HG02943 (cell line): ENCODE measurements at regions not wholly inside any gene's neighbourhood (a gene's known extent, or its start where the extent isn't known, plus 50 kb on each side); places are given as distances from the start of the nearest gene placed in this dataset.
"Not testable (repeated sequence)": the region's sequence is repeated elsewhere in the genome, so short reads cannot be mapped to it uniquely, and the experiment has no call there.

Source experiments
- ATAC-seq: cut with Tn5 transposase; IDR thresholded peaks from one replicate; pipeline ENCODE4 v1.9.1; 2021; ENCODE audit warnings: mild to moderate bottlenecking, low read depth, moderate library complexity; ENCODE audit not compliant: unreplicated experiment

- ATAC-seq: not testable (repeated sequence)
Measured at GRCh38 chr10:52581636-52582035, 190.9 kb downstream of the MBL2 start.

- ATAC-seq: no peak
Measured at GRCh38 chr10:52583336-52583735, 189.2 kb downstream of the MBL2 start.

- no peak for ATAC-seq
Measured at GRCh38 chr10:52586710-52587109, 185.9 kb downstream of the MBL2 start.

DNA sequence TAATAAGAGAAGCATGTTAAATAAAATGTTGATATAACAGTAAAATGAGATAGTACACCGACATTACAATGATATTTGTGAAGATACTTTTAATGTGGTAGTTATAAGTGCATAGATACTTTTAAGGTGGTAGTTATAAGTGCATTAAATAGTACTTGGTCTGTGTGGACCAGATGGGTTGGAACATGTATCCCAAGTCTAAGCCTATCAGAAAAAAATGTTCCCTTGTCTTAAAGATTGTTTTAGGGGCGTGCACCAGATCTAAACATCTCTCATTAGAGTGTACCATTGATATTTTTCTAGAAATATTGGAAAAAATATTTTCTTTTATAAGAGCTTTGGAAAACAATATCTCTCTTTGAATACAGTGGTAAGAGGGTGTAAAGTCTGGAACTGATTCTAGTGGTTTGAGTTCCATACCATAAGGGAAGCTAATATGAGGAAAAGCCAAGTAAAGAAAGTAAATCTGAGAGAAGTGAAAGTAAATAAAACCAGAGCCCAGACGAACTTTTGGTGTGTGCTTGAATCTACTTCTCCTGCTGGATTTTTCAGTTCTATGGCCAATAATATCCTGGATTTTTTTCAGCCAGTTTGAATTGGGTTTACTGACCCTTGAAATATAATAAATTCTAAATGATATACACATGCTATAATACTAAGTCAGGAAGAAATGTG lies 175.3 kb downstream of the MBL2 start:
- ATAC-seq: no peak

- ATAC-seq: no peak
Measured at GRCh38 chr10:52598936-52599335, 173.6 kb downstream of the MBL2 start.

DNA sequence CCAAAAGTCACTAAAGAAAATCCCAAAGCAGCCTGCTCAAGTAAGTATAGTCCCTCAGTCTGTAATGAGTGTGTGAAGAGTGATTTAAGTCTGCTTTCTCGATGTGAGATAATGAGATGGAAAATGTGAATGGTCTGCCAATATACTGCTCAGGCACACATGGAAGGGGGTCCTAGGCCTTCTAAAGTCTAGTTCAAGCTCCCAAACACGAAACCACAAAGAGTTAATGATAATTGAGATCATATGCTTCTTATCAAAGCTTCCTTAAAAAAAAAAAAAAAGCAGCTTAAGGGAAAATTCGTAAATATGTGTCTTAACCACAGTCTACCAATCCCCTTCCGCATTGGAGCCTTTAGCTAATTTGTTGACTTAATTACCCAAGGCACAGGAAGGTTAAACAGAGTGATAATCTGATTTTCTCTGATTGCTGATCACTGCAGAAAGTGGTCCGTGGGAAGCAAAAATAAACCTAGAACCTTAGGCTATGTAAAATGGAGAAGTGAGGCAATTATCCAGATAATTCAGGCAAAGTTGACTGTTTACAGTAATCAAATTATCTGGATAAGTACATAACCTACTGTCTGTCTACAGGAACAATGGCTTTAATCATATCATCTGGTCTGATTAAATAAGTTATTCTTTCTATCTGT lies 172.9 kb downstream of the MBL2 start:
- ATAC-seq: no peak

- ATAC-seq: not testable (repeated sequence)
Measured at GRCh38 chr10:52604131-52604530, 168.5 kb downstream of the MBL2 start.

DNA sequence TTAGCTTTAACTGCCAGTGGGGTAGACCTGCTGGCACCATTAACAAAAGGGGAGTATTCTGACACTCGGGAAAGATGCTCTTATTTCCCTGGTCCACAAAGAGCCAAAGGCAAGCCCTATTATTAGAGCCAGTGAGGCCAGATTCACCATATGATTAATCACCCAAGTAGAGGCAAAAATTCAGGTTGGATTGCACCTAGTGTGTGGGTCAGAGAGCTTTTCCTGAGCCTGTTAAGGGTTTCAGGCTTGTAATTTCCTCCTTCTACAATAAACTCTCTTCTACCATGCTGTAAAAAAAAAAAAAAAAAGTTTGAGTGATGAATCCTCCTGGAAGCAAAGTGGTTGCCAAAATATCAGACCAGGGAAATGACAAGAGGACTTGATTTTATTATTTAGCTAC lies 163.5 kb downstream of the MBL2 start:
- no peak for ATAC-seq

DNA sequence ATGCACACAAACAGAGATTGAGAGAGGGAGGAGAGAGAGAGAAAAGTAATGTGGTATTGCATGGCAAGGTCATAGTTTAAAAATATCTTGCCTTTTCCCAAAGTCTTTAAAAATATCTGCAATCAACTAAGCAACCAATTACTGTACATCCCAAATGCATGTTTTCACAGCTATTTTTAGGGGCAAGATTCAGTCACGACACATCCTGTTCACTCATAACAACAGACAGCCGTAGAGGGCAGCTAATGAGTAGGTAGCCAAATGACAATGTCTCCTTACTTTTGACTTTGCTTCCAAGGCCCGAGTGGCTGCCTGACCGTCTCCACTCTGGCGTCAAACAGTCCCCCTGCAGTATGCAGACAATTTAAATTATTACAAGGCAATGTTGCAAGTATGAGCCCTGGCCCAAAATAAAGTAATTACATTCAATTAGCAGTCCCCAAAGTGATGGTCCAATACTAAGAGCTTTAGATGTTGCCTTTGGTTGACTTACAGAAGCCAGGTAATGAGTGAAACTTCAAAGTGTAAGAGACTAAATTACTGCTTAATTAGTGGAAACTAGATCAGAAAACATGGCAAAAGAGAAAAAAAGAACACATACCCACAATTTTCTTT lies 162.9 kb downstream of the MBL2 start:
- ATAC-seq: no peak

DNA sequence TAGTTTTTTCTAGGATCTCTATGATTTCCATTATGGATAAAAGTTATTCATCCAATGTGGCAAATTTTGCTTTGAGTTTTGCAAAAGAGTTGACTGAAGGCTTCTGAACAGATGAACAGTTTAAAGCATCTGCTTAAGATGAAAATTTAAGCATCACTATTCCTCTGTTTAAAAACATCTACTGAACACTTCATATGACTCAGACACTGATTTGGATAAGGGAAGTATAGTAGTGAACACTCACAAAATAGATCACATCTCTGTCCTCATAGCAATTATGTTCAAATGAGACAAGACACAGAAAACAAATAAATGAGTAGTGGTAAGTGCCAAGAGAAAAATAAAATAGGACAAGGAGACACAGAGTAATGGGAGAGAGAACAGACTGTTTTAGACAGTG lies 157.3 kb downstream of the MBL2 start:
- no peak for ATAC-seq

DNA sequence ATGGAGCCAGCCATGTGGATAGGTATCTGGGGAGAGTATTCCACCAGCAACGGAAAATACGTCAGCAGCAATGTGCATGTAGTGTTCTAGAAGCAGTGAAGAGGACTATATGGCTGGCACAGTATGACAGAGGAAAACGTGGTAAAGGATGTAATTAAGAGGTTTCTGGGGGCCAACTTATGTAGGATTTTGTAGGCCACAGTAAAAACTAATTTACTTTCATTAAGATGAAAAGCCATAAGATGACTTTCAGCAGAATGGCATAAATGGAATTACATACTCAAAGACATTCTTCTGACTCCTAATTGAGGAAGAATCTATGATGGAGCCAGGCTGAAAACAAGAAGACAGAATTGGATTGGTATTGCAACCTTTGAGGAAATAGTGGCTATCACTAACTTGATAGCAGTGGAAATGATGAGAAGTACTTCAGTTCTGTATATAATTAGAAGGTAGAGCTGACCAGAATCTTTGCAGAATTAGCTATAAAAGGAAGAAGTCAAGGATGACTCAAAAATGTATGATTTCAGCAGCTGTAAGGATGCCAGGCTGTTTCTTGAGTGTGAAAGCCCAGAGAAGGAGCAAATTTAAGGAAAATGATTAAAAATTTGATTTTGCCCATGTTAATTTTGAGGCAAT lies 156.7 kb downstream of the MBL2 start:
- no peak for ATAC-seq

- no peak for ATAC-seq
Measured at GRCh38 chr10:52616395-52616764, 156.2 kb downstream of the MBL2 start.

DNA sequence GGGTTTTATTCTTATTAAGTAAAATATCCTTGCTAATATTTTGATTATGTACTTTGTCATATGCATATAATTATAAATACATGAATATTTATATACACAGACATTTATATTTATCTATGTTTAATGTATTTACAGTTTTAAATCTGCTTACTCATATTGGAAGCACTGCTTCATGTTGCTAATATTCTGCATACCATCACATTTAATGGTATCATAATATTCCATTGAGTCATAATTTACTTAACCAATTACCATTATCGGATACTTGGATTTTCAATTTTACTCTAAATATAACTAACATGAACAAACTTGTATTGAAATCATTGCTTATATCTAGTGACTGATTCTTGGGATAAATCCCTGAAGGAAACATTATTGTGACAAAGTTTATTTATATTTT lies 155.2 kb downstream of the MBL2 start:
- ATAC-seq: no peak

- no peak for ATAC-seq
Measured at GRCh38 chr10:52619052-52619451, 153.5 kb downstream of the MBL2 start.

DNA sequence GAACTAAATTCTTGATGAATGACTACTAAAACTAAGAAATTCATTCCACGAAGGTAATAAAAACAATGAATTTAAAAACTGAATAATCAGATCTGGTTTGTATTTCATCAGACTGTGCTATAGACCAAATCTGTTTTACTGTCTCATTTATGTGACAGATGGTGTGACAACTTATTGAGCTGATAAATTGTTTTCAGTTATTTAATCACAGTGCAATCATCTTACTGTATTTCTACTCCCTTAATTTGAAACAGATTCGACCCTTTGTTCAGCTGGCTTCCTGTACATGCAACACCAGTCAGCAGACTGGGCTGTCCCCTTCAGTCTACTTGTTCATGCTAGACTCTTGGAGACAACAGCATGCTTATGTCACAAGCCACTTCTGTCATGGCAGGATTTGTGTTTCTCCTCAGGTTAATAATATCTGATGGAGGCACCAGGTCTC lies 150.9 kb downstream of the MBL2 start:
- no peak for ATAC-seq

DNA sequence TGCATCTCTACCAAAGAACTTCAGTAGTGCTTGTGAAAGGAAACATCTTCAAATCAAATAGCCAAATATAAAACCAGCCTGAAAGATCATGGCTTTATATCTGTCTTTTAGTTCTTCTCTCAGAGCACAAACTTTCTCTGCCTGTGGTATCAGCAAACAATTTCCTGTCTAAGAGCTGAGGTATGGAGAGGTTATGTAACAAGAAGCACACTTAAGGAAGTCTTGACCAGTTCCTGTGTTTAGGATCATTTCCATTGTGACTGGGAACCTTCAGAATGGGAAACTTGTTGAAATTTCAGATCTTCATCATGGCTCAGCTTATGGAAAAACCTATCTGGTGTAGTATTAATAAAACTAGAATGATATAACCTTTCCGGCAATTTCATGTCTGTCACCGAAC lies 148.8 kb downstream of the MBL2 start:
- no peak for ATAC-seq

GRCh38 chr10:52627279-52627678 lies 145.3 kb downstream of the MBL2 start:
- no peak for ATAC-seq

- ATAC-seq: no peak
Measured at GRCh38 chr10:52631146-52631545, 141.4 kb downstream of the MBL2 start.

DNA sequence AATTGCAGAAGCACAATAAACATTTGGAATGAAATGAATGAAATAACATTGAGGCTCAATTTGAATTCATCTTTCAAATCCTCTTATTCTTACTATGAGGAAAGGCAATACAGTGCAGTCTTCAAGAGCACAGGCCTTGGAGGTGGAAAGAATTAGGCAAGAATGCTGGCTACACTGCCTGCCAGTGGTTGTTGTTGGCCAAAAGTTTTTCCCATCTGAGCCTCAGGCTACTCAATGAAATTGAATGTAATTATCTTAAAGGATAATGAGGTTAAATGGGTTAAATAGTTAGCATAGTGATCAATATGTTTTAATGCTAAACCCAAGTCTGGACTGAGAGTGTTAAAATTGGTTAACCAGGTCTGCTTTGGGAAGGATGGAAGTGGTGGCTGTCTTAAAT lies 140.9 kb downstream of the MBL2 start:
- ATAC-seq: no peak

DNA sequence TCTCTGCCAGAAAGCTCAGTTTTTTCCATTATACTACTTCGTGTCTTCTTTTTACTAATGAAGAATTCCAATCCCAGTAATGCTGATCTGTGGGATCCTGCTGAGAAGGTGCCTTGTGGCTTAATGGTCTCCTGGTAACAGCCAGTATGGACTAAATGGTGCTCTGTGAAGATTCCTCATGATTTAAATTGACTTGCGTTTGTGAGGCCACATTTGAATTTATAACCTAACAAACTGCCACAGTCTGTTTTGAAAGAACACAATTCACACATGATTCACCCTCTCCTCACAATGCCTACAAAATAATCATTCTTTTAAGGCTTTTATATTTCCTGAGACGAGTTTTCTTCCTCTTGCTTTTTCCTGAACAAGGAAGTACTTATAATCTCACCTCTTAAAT lies 140.0 kb downstream of the MBL2 start:
- no peak for ATAC-seq

DNA sequence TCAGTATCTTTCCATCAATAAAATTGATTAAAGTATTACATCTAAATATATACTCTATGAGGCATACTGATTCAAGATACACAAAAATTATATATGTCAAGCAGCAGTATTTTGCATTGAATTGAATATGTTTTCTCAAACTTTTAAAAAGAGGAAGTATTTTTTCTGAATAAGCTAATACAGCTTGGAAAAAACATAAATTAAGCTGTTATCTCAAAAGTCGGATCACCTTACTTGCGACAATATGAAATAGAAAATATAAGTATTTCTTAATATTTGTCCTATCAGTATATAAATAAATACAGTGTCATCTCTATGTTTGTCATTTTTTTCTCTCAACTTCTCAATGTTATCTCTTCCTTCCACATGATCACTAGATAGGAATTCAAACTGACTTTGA lies 139.3 kb downstream of the MBL2 start:
- ATAC-seq: no peak

DNA sequence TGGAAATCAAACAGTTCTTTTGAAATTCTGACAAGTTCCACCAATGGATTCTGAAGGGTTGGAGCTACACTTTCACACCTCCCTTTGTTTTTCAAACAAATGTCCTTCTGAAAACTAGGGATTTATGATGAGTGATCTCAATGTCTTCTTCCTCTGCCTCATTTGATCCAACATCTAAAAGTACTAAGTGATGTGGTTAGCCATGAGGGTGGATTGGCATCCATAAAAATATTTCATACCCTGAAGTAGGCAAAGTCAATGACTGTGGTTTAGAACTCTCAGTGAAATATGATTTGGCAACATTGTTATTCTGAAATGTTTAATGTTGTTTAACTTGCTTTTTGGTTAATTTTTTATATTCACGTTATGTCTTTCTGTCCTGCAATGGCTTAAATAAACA lies 136.9 kb downstream of the MBL2 start:
- no peak for ATAC-seq
